ENCODE measurements at regions not wholly inside any gene's neighbourhood (a gene's known extent, or its start where the extent isn't known, plus 50 kb on each side); places are given as distances from the start of the nearest gene placed in this dataset.

GRCh38 chr5:67974471-67974870, 241.1 kb upstream of the PIK3R1 start:
- Histone ChIP-seq H3K27ac (ENCODE audit: low read depth in 1 of 2, low read length in 1 of 2) (no peak overlapping the region), H3K9me3 (ENCODE audit: control insufficient read depth in 2 of 2, insufficient read depth in 1 of 2, low read length in 1 of 2) (no peaks in the 10 kb centered on the region), H3K4me1 (ENCODE audit: control insufficient read depth in 2 of 2, insufficient read depth in 2 of 2, low read length in 2 of 2) (no peaks in the 10 kb centered on the region), H3K4me3 (ENCODE audit: low read length in 2 of 2) (no peak overlapping the region), H3K27me3 (ENCODE audit: control insufficient read depth in 2 of 2, insufficient read depth in 1 of 2, low read length in 1 of 2) (no peaks in the 10 kb centered on the region), H3K36me3 (ENCODE audit: control insufficient read depth in 2 of 2, insufficient read depth in 2 of 2, low read length in 1 of 2) (no peaks in the 10 kb centered on the region)
- DNase-seq (ENCODE audit: low read depth in 6 of 9, low spot score in 9 of 9): no peak

DNA sequence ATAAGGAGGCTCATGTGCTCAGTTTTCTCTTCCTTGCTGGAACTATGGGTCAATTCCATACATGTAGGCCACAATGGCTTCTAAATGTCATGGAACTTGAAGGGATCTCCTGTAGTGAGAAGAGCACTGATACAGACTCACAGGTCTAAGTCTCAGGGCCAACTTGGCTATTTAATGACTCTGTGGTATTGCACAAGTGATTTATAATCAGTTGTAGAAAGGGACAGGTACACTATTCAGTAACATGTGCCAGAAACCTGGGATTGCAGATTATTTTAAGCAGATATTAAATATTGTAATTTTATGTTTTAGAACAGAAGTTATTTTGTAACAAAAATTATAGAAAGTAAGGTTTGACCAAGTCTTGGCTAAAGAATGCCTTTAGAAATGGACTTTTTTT, 241.5 kb upstream of the PIK3R1 start:
- Histone ChIP-seq H3K36me3 (ENCODE audit: control insufficient read depth in 2 of 2, insufficient read depth in 2 of 2, low read length in 1 of 2) (no peaks in the 10 kb centered on the region), H3K4me3 (ENCODE audit: low read length in 2 of 2) (no peak overlapping the region), H3K4me1 (ENCODE audit: control insufficient read depth in 2 of 2, insufficient read depth in 2 of 2, low read length in 2 of 2) (no peaks in the 10 kb centered on the region), H3K9me3 (ENCODE audit: control insufficient read depth in 2 of 2, insufficient read depth in 1 of 2, low read length in 1 of 2) (no peaks in the 10 kb centered on the region), H3K27me3 (ENCODE audit: control insufficient read depth in 2 of 2, insufficient read depth in 1 of 2, low read length in 1 of 2) (no peaks in the 10 kb centered on the region), H3K27ac (ENCODE audit: low read depth in 1 of 2, low read length in 1 of 2) (no peak overlapping the region)
- DNase-seq (ENCODE audit: low read depth in 6 of 9, low spot score in 9 of 9): no peak

GRCh38 chr5:67971971-67972821, 243.4 kb upstream of the PIK3R1 start:
- Histone ChIP-seq H3K4me1 (ENCODE audit: control insufficient read depth in 2 of 2, insufficient read depth in 2 of 2, low read length in 2 of 2) (no peaks in the 10 kb centered on the region), H3K36me3 (ENCODE audit: control insufficient read depth in 2 of 2, insufficient read depth in 2 of 2, low read length in 1 of 2) (no peaks in the 10 kb centered on the region), H3K4me3 (ENCODE audit: low read length in 2 of 2) (no peak overlapping the region), H3K27ac (ENCODE audit: low read depth in 1 of 2, low read length in 1 of 2) (no peak overlapping the region), H3K27me3 (ENCODE audit: control insufficient read depth in 2 of 2, insufficient read depth in 1 of 2, low read length in 1 of 2) (no peaks in the 10 kb centered on the region), H3K9me3 (ENCODE audit: control insufficient read depth in 2 of 2, insufficient read depth in 1 of 2, low read length in 1 of 2) (no peaks in the 10 kb centered on the region)
- no peak for DNase-seq (ENCODE audit: low read depth in 6 of 9, low spot score in 9 of 9)
- WGBS: 61% methylated on average over 5 of the region's 5 CpGs

DNA sequence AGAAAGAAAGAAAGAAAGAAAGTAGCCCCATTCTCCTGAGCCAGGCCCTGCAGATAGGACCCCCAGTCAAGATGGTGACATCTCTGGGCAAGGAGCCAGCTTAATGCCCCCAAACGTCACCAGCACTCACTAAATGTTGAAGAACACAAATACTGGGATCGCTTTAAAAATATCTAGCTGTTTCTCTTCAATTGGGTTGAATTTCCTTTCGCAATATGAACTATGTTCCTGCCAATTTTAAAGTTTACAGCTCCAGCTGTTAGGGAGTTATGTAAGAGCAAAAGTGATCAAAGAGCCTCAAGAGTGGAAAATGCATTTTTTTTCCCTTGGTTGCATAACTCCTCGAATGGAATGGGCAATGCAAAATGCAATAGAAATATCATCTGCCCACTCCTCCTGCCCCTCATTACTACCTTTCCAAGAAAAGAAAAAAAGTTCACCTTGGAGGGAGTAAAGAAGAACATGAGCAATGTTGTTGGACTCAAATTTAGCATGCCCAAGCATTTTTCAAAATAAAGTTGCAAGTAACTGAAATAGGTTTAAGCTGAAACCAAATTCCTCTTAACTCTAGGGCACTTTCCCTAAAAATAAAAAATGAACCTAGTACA, 244.2 kb upstream of the PIK3R1 start:
- Histone ChIP-seq H3K27me3 (ENCODE audit: control insufficient read depth in 2 of 2, insufficient read depth in 1 of 2, low read length in 1 of 2) (no peaks in the 10 kb centered on the region), H3K9me3 (ENCODE audit: control insufficient read depth in 2 of 2, insufficient read depth in 1 of 2, low read length in 1 of 2) (no peaks in the 10 kb centered on the region), H3K27ac (ENCODE audit: low read depth in 1 of 2, low read length in 1 of 2) (peak overlapping the region in 1 of 2 donors; percentile 18), H3K4me3 (ENCODE audit: low read length in 2 of 2) (no peak overlapping the region), H3K4me1 (ENCODE audit: control insufficient read depth in 2 of 2, insufficient read depth in 2 of 2, low read length in 2 of 2) (no peaks in the 10 kb centered on the region), H3K36me3 (ENCODE audit: control insufficient read depth in 2 of 2, insufficient read depth in 2 of 2, low read length in 1 of 2) (no peaks in the 10 kb centered on the region)
- DNase-seq (ENCODE audit: low read depth in 6 of 9, low spot score in 9 of 9): peak in 1 of 9 donors; percentile 17
- WGBS: 82% methylated on average over 4 of the region's 4 CpGs

GRCh38 chr5:67969631-67970030, 245.9 kb upstream of the PIK3R1 start:
- Histone ChIP-seq H3K27ac (ENCODE audit: low read depth in 1 of 2, low read length in 1 of 2) (no peak overlapping the region), H3K4me3 (ENCODE audit: low read length in 2 of 2) (no peak overlapping the region), H3K36me3 (ENCODE audit: control insufficient read depth in 2 of 2, insufficient read depth in 2 of 2, low read length in 1 of 2) (no peaks in the 10 kb centered on the region), H3K9me3 (ENCODE audit: control insufficient read depth in 2 of 2, insufficient read depth in 1 of 2, low read length in 1 of 2) (no peaks in the 10 kb centered on the region), H3K4me1 (ENCODE audit: control insufficient read depth in 2 of 2, insufficient read depth in 2 of 2, low read length in 2 of 2) (no peaks in the 10 kb centered on the region), H3K27me3 (ENCODE audit: control insufficient read depth in 2 of 2, insufficient read depth in 1 of 2, low read length in 1 of 2) (no peaks in the 10 kb centered on the region)
- 97% methylated on average over 2 of the region's 2 CpGs for WGBS
- no peak for DNase-seq (ENCODE audit: low read depth in 6 of 9, low spot score in 9 of 9)

- no peaks in the 10 kb centered on the region for H3K9me3 ChIP-seq (ENCODE audit: control insufficient read depth in 2 of 2, insufficient read depth in 1 of 2, low read length in 1 of 2)
- no peaks in the 10 kb centered on the region for H3K4me1 ChIP-seq (ENCODE audit: control insufficient read depth in 2 of 2, insufficient read depth in 2 of 2, low read length in 2 of 2)
- no peaks in the 10 kb centered on the region for H3K27me3 ChIP-seq (ENCODE audit: control insufficient read depth in 2 of 2, insufficient read depth in 1 of 2, low read length in 1 of 2)
- DNase-seq (ENCODE audit: low read depth in 6 of 9, low spot score in 9 of 9): no peak
- H3K27ac ChIP-seq (ENCODE audit: low read depth in 1 of 2, low read length in 1 of 2): no peak overlapping the region
- H3K4me3 ChIP-seq (ENCODE audit: low read length in 2 of 2): no peak overlapping the region
- WGBS: 94% methylated on average over 2 of the region's 2 CpGs
- H3K36me3 ChIP-seq (ENCODE audit: control insufficient read depth in 2 of 2, insufficient read depth in 2 of 2, low read length in 1 of 2): no peaks in the 10 kb centered on the region
Observed at GRCh38 chr5:67969176-67969575, 246.4 kb upstream of the PIK3R1 start.

- 97% methylated on average over 1 of the region's 1 CpG for WGBS
- no peak for DNase-seq (ENCODE audit: low read depth in 6 of 9, low spot score in 9 of 9)
- Histone ChIP-seq H3K9me3 (ENCODE audit: control insufficient read depth in 2 of 2, insufficient read depth in 1 of 2, low read length in 1 of 2) (no peaks in the 10 kb centered on the region), H3K4me3 (ENCODE audit: low read length in 2 of 2) (no peak overlapping the region), H3K36me3 (ENCODE audit: control insufficient read depth in 2 of 2, insufficient read depth in 2 of 2, low read length in 1 of 2) (no peaks in the 10 kb centered on the region), H3K4me1 (ENCODE audit: control insufficient read depth in 2 of 2, insufficient read depth in 2 of 2, low read length in 2 of 2) (no peaks in the 10 kb centered on the region), H3K27me3 (ENCODE audit: control insufficient read depth in 2 of 2, insufficient read depth in 1 of 2, low read length in 1 of 2) (no peaks in the 10 kb centered on the region), H3K27ac (ENCODE audit: low read depth in 1 of 2, low read length in 1 of 2) (no peak overlapping the region)
Observed at GRCh38 chr5:67966712-67967111, 248.8 kb upstream of the PIK3R1 start.

DNA sequence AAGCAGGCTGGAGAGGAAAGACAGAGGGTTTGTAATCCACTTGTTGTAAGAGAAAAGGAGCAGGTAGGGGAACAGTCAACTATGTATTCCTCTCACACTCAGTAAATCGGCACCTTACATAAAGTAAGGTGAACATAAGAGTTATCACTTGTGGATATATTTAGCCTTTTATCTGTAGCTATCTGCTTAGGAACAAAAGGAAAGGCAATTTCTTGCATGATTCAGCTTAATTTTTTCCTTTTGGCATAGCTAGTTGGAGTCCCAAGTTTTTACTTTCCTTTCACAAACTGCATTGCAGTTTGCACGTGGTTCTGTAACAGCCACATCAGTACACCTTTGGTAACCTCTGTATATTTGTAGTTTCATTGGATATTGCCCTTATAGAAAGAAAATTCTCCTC, 250.9 kb upstream of the PIK3R1 start:
- 42% methylated on average over 2 of the region's 2 CpGs for WGBS
- DNase-seq (ENCODE audit: low read depth in 6 of 9, low spot score in 9 of 9): no peak
- Histone ChIP-seq H3K36me3 (ENCODE audit: control insufficient read depth in 2 of 2, insufficient read depth in 2 of 2, low read length in 1 of 2) (no peaks in the 10 kb centered on the region), H3K4me1 (ENCODE audit: control insufficient read depth in 2 of 2, insufficient read depth in 2 of 2, low read length in 2 of 2) (no peaks in the 10 kb centered on the region), H3K27ac (ENCODE audit: low read depth in 1 of 2, low read length in 1 of 2) (no peak overlapping the region), H3K27me3 (ENCODE audit: control insufficient read depth in 2 of 2, insufficient read depth in 1 of 2, low read length in 1 of 2) (no peaks in the 10 kb centered on the region), H3K9me3 (ENCODE audit: control insufficient read depth in 2 of 2, insufficient read depth in 1 of 2, low read length in 1 of 2) (no peaks in the 10 kb centered on the region), H3K4me3 (ENCODE audit: low read length in 2 of 2) (no peak overlapping the region)

DNA sequence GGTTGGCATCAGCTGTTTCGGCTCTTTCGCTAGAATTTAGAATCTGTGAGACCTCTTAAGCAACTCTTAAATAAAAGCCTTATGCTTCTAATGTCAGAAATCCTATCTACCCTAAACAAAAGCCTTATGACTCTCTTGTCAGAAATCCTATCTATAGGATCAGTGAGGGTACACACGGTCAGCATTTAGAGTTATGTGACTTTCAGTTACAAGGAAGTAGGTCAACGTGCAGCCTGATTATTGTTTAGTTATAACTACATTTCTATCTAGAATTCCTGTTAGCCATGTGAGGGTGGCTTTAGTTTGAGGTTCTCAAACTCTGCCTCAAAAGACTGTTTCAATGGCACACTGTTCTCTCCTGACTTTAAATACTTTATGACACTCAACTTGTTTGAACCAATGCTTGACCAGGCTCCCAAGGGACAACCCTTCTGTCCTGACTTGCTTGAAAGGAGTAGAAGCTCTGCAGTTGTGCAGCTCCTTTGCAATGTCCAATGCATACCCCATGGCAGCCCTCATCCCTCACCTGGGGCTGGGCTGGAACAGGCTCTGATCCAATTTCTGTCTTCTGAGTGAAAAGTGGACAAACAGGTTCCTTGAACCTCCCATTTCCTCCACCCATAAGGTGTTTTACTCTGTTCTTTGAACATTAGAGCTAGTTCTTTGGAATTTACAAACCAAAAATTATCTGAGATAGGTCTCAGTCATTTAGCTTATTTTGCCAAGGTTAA, 251.6 kb upstream of the PIK3R1 start:
- H3K36me3 ChIP-seq (ENCODE audit: control insufficient read depth in 2 of 2, insufficient read depth in 2 of 2, low read length in 1 of 2): no peaks in the 10 kb centered on the region
- no peaks in the 10 kb centered on the region for H3K27me3 ChIP-seq (ENCODE audit: control insufficient read depth in 2 of 2, insufficient read depth in 1 of 2, low read length in 1 of 2)
- no peaks in the 10 kb centered on the region for H3K4me1 ChIP-seq (ENCODE audit: control insufficient read depth in 2 of 2, insufficient read depth in 2 of 2, low read length in 2 of 2)
- DNase-seq (ENCODE audit: low read depth in 6 of 9, low spot score in 9 of 9): no peak
- H3K9me3 ChIP-seq (ENCODE audit: control insufficient read depth in 2 of 2, insufficient read depth in 1 of 2, low read length in 1 of 2): no peaks in the 10 kb centered on the region
- no peak overlapping the region for H3K27ac ChIP-seq (ENCODE audit: low read depth in 1 of 2, low read length in 1 of 2)
- no peak overlapping the region for H3K4me3 ChIP-seq (ENCODE audit: low read length in 2 of 2)
- 97% methylated on average over 4 of the region's 4 CpGs for WGBS

All from thymus (tissue), 11 donors.